HG02610 (cell line): ENCODE measurements at regions not wholly inside any gene's neighbourhood (a gene's known extent, or its start where the extent isn't known, plus 50 kb on each side); places are given as distances from the start of the nearest gene placed in this dataset.
"Not testable (repeated sequence)": the region's sequence is repeated elsewhere in the genome, so short reads cannot be mapped to it uniquely, and the experiment has no call there.

Experiments used
- ATAC-seq: cut with Tn5 transposase; IDR thresholded peaks from one replicate; pipeline ENCODE4 v1.9.1; 2021; ENCODE audit warnings: mild to moderate bottlenecking, moderate library complexity; ENCODE audit not compliant: unreplicated experiment

- no peak for ATAC-seq
These were observed 190.3 kb upstream of the TAB2 start for GRCh38 chr6:149127212-149127611.

DNA sequence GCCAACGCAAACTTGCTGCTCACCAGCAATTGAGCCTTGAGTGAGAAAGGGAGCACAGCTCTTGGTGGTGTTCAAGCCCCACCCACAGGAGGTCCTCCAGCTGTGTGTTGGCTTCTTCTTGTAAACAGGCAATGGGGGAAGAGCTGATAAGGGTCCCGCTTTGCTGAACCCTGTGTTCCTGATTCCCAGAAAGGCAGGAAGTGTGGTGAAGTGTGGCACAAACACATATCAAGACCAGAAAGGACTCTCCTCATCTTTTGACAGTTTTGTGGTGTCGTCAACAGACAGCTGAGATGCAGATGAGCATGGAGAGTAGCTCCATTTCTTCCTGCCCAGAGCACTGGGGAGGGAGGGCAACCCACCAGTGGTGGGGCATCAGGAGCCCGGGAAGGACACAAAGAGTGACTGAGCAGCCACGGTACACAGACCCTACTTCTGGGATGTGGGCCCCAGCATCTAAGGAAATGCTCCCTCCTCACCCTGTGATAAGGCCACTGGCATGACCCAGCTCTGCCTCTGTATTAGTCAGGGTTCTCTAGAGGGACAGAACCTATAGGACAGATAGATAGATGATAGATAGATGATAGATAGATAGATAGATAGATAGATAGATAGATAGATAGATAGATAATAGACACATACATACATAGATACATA, 188.9 kb upstream of the TAB2 start:
- no peak for ATAC-seq

DNA sequence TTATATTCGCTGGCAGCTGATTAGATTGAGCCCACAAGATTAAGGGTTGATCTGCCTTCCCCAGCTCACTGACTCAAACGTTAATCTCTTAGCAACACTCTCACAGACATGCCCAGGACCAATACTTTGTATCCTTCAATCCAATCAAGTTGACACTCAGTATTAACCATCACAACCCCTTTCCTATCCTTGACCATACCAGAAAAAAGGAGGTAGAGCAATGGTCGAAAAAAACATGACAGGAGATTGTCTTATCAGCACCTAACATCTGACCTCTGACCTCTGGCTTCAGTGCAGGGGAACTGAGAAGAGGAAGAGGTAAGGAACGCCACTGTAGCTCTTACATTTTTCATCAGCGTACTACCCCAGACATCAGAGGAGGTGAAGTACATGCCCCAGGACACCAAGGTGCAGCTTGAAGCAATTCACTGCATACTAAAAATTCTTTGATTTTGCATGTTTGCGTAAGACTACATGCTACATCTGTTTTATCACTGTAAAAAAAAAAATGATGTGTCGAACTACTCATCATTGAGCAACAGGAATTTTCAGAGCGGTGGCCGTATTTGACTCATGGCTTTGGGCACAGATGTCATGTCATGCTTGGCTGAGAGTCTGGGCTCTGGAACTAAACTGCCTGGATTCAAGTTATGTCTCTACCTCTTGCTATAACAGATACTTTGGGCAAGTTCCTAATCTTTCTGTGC, 188.0 kb upstream of the TAB2 start:
- peak; percentile 71 for ATAC-seq

DNA sequence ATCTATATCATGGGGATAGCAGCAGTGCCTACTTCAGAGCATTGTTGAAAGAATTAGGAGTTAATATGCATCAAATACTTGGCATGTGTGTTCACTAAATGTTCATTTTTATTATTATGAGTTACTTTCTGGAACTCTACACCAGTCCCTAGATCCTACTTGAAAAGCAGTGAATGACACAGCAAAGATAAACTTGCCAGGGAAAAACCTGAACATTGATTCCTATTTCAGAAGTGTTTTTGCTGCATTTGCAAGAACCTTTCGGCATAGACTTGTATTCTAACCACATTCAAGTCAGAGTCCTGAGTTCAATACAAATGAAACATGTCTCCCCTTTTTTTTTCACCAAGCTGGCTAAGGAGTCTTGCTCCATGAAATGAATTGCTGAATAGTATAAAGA, 187.4 kb upstream of the TAB2 start:
- no peak for ATAC-seq

- ATAC-seq = no peak
These were observed 187.0 kb upstream of the TAB2 start for GRCh38 chr6:149130508-149130907.

DNA sequence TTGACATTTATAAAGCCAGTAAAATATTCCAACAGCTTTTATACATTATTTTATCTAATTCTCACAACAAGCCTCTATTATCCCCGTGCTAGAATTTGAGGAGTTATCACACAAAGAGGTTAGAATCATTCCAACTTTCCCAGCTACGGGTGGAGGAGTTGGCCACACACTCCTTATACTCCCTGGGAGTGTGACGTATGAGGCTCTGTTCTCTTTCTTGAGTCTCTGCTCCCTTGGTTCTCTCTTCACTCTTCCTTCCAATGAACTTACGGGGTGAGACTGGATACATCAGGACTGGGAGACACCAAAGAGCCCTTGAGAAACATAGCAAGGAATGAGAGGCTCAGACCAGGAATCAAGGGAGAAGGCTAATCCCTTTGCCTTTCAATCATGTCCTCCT, 185.6 kb upstream of the TAB2 start:
- ATAC-seq = no peak

DNA sequence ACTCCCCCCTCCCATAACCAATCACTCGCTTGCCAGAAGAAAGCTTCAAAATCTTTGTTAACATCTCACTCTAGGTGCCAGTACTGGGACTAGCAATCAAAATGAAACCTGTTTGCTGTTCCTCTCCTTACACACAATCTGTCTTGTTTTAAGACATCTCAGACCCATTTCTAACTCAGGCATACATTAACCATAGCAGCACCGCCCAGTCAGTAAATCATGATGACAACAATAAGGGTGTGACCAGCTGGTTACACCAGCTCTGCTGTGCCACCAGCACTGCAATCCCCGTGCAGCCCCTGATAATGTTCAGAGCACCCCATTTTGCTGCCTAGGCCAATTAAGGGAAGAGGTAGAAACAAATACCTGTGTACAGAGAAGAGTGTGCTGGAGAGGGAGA, 185.2 kb upstream of the TAB2 start:
- ATAC-seq = no peak

- ATAC-seq = no peak
These were observed 183.0 kb upstream of the TAB2 start for GRCh38 chr6:149134511-149134933.

DNA sequence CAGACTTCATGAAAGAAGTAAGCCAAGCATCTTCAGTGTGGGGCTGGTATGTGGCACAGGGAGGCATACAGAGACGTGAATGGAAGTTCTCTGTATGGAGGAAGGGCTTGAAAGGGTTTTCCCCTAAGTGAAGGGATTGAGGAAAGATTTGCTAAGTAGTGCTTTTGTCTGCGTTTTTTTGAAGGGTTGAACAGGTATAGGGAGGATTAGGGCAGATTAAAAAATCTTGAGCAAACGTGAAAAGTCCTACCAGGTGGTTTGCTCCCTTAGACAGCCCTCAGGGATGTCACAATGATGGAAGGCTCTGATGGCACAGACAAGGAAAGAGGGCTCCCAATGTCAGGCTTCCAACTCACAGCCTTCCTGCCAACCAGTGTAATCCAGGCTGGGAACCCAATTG, 181.7 kb upstream of the TAB2 start:
- no peak for ATAC-seq

DNA sequence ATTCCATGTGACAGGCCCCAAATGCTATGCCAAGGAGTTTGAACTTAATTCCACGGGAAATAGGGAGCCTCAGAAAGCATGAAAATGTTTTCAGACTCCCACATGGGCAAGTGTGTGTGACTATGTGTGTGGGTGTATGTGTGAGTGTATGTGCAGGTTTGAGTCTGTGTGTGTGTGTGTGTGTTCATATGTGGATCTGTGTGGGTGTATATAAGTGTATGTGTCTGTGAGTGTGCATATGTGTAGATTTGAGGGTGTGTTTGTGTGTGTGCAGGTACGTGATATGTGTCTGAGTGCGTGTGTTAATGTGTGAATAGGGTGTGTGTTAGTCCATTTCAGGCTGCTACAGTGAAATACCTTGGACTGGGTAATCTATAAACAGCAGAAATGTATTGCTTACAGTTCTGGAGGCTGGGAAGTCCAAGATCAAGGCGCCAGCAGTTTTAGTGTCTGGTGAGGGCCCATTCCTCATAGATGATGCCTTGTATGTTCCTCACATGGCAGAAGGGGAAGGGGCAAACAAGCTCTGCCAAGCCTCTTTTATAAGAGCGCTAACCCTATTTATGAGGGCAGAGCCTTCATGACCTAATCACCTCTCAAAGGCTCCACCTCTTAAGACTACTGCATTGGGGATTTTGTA, 181.1 kb upstream of the TAB2 start:
- no peak for ATAC-seq

- ATAC-seq = no peak
These were observed 180.6 kb upstream of the TAB2 start for GRCh38 chr6:149136913-149137286.

GRCh38 chr6:149137594-149137993, 179.9 kb upstream of the TAB2 start:
- no peak for ATAC-seq

- no peak for ATAC-seq
These were observed 179.4 kb upstream of the TAB2 start for GRCh38 chr6:149138089-149138488.

DNA sequence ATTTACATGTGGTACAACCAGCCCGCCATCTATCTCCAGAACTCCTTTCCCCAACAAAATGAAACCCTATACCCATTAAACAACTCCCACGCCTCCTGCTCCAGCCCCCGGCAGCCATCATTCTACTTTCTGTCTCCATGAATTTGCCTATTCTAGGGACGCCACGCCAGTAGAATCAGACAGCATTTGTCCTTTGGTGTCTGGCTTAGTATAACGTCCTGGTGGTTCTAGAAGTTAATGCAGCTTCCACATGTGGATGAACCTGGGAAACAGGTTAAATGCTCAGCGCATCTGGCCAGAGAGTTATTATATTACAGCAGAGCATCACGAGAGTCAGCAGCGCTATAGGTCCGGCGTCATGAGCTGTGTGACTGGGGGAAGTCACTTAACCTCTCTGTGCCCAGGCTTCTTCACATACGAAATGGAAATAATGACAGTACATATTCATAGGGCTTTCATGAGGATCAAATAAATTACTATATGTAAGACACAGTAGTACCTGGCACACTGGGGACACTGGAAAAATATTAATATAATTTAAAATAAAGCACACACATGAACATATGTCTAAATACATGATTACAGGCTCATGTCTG, 178.7 kb upstream of the TAB2 start:
- no peak for ATAC-seq

- ATAC-seq = no peak
These were observed 177.8 kb upstream of the TAB2 start for GRCh38 chr6:149139782-149140136.

- ATAC-seq = peak; percentile 89
These were observed 177.2 kb upstream of the TAB2 start for GRCh38 chr6:149140137-149140909.

- ATAC-seq = peak; percentile 57
These were observed 176.6 kb upstream of the TAB2 start for GRCh38 chr6:149140910-149141290.

GRCh38 chr6:149142924-149143429, 174.5 kb upstream of the TAB2 start:
- ATAC-seq = no peak

DNA sequence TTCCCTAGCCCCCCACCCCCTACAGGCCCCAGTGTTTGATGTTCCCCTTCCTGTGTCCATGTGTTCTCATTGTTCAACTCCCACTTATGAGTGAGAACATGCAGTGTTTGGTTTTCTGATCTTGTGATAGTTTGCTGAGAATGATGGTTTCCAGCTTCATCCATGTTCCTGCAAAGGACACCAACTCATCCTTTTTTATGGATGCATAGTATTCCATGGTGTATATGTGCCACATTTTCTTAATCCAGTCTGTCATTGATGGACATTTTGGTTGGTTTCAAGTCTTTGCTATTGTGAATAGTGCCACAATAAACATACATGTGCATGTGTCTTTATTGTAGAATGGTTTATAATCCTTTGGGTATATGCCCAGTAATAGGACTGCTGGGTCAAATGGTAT, 171.7 kb upstream of the TAB2 start:
- not testable (repeated sequence) for ATAC-seq

DNA sequence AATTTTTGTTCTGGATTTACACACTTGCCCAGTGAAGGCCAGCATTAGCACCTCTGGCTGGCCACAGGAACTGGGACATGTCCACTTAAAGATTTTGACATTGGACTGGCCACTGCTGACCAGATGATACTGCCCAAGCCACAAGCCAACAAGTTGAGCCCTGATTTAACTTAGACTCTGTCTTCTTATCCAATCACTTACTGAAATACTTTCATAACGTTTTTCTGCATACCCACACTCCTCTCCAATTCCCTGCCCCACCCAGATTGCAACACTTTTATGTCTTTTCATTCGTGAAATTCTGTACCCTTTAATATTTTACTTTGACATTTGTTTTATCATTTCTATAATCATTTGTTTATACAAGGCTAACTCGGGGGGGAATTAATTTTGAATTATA, 170.3 kb upstream of the TAB2 start:
- no peak for ATAC-seq
